HL-60 (cell line): ENCODE measurements at regions not wholly inside any gene's neighbourhood (a gene's known extent, or its start where the extent isn't known, plus 50 kb on each side); places are given as distances from the start of the nearest gene placed in this dataset.

ENCODE experiments used
- CTCF ChIP-seq: IDR thresholded peaks from one replicate; pipeline ENCODE4 v1.5.1; 2011; ENCODE audit warnings: low read length, control low read depth, inconsistent platforms; ENCODE audit not compliant: insufficient read depth
- GABPA ChIP-seq: IDR thresholded peaks from 2 replicates; pipeline ENCODE4 v1.6.1; 2012; ENCODE audit warnings: low read depth

GRCh38 chr12:38961683-38962082 is 56.3 kb upstream of the CPNE8 start:
- TF ChIP-seq CTCF (no peak), GABPA (no peak)
